NB4 (cell line): ENCODE measurements at regions not wholly inside any gene's neighbourhood (a gene's known extent, or its start where the extent isn't known, plus 50 kb on each side); places are given as distances from the start of the nearest gene placed in this dataset.

Source experiments
- POLR2A ChIP-seq: IDR thresholded peaks from 2 replicates; pipeline ENCODE4 v1.6.1; 2011; ENCODE audit warnings: mild to moderate bottlenecking; ENCODE audit not compliant: insufficient read length; ENCODE audit errors: extremely low read depth
- TF ChIP-seq, protein P1 (sequence below): IDR thresholded peaks from one replicate; pipeline ENCODE4 v1.5.1; 2012; ENCODE audit warnings: low read depth, low read length

DNA sequence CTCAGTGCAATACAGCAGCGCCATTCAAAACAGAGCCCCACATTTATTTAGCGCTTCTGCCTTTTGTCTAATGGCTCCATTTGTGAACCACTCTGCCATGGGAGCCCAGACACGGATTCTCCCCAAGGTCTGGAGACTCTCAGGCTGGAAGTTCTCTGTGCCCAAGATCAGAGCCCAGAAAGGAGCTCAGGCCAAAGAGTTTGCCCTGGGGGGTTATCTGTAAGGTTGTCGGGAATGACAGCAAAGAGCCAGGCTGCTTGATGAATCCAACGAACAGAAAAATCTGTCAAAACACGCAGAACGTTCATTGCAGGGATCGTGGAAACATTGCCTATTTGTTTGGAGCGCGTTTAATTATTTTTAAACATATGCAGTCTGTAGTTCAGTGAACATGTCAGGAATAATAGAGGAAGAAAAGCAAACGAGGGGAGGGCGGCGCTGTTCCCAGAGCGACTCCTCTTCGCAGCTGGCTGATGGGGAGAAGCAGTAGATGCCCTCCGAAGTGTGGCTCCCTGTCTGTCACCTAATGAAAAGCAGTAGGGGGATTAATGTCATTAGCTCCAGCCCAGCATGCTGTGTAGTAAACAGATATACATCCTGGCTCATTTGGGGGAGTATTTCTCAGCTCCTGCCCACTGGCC is 464.9 kb upstream of the MPDZ start:
- TF ChIP-seq, protein P1, sequence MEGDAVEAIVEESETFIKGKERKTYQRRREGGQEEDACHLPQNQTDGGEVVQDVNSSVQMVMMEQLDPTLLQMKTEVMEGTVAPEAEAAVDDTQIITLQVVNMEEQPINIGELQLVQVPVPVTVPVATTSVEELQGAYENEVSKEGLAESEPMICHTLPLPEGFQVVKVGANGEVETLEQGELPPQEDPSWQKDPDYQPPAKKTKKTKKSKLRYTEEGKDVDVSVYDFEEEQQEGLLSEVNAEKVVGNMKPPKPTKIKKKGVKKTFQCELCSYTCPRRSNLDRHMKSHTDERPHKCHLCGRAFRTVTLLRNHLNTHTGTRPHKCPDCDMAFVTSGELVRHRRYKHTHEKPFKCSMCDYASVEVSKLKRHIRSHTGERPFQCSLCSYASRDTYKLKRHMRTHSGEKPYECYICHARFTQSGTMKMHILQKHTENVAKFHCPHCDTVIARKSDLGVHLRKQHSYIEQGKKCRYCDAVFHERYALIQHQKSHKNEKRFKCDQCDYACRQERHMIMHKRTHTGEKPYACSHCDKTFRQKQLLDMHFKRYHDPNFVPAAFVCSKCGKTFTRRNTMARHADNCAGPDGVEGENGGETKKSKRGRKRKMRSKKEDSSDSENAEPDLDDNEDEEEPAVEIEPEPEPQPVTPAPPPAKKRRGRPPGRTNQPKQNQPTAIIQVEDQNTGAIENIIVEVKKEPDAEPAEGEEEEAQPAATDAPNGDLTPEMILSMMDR: no peak
- no peak for TF ChIP-seq POLR2A
